Fibroblast of mammary gland (primary cell): ENCODE measurements at regions not wholly inside any gene's neighbourhood (a gene's known extent, or its start where the extent isn't known, plus 50 kb on each side); places are given as distances from the start of the nearest gene placed in this dataset.
A peak's percentile ranks its signal among the peaks of the same experiment; 100 is the strongest.

Experiments used
- DNase-seq: peaks from one replicate; pipeline ENCODE4 v3.0.0-alpha.2; 2010; ENCODE audit warnings: low read depth
- H3K4me3 ChIP-seq: 2 replicates; pipeline ENCODE4 v1.5.1; 2011; ENCODE audit warnings: low read depth, mild to moderate bottlenecking, low read length, moderate library complexity; ENCODE audit not compliant: control insufficient read depth
- CTCF ChIP-seq: conservative IDR thresholded peaks from 2 replicates; pipeline ENCODE4 v1.5.1; 2011; ENCODE audit warnings: low read depth, low read length, inconsistent platforms; ENCODE audit not compliant: control insufficient read depth, insufficient read depth

DNA sequence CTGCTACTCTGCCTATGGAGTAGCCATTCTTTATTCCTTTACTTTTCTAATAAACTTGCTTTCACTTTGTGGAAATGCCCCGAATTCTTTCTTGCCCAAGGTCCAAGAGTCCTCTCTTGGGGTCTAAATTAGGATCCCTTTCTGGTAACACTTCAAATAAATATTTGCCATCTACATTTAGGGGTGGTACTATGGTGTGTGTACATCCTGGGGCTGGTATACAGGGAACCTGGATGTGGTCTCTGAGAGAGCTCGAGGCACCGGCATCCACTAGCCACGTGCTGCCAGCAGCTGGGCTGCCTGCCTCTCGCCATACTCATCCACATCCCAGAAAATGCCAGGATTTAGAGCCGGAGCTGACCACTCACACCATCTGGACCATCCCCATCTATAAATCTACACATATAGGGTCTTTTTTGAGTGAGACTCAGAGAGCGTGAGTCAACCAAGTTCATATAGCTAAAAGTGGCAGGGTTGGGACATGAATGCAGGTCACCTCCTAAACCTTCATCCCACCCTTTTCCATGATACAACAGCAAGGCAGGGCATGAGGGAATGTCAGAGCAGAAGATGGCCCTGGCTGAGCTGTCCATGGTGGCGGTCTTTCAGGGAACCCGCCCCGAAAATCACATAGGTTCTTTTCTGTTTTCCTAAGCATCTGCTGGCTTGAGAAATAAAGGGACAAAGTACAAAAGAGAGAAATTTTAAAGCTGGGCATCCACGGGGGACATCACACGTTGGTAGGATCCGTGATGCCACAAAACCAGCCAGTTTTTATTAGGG lies 76.6 kb upstream of the F3 start:
- H3K4me3 ChIP-seq: no peak overlapping the region
- DNase-seq: no peak
- TF ChIP-seq CTCF: no peak

GRCh38 chr1:94617134-94617805 lies 75.7 kb upstream of the F3 start:
- no peak for TF ChIP-seq CTCF
- peak; percentile 86 for DNase-seq
- H3K4me3 ChIP-seq: no peak overlapping the region

DNA sequence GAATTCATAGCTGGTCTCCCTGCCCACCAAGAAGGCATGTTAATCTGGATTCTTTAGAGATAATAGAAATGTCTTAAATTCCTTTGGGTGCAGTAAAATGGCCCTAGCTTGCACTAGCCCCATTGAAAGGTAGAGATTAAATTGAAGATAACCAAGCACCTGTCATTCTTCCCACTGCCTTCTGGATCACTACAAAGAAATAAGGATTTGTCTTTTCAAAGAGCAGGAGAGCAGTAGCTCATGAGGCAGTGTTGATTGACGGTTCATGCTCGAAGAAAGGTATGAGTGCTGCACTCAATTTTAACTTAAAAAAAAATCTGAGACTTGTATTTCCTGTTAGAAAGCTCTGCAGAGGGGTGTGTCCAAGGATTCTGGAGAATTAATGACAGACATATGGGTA lies 74.9 kb upstream of the F3 start:
- H3K4me3 ChIP-seq: no peak overlapping the region
- no peak for TF ChIP-seq CTCF
- DNase-seq: no peak

GRCh38 chr1:94614996-94615395 lies 73.4 kb upstream of the F3 start:
- no peak overlapping the region for H3K4me3 ChIP-seq
- no peak for TF ChIP-seq CTCF
- DNase-seq: no peak

- TF ChIP-seq CTCF: no peak
- no peak for DNase-seq
- no peak overlapping the region for H3K4me3 ChIP-seq
Observed at GRCh38 chr1:94614168-94614815, 72.7 kb upstream of the F3 start.

- DNase-seq: no peak
- TF ChIP-seq CTCF: no peak
Observed at GRCh38 chr1:94612525-94613204, 71.1 kb upstream of the F3 start.

More at GRCh38 chr1:94612525-94613204, 71.1 kb upstream of the F3 start:
- no peak overlapping the region for H3K4me3 ChIP-seq
